ENCODE measurements at regions not wholly inside any gene's neighbourhood (a gene's known extent, or its start where the extent isn't known, plus 50 kb on each side); places are given as distances from the start of the nearest gene placed in this dataset.

DNA sequence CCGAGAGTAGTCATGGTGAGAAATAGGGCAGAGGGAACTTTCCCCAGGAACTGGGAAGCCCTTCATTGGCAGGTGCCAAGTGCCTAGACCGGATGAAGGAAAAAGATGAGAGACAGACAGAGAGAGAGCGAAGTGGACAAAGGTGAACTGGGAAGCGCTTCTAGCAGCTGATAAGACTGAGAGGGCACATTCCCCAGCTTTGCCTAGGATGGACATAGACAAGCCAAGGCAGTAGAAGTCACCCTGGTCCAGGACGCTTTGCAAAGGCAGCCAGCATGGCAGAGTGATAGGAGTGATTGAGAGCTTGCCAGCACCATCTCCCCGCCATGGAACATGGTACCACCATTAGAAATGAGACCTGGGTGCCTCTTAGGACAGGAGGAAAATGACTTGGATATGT, 372.8 kb upstream of the MGMT start:
- no peaks in the 10 kb centered on the region for H3K9me3 ChIP-seq (ENCODE audit: control insufficient read depth, insufficient read depth, low read length)
- no peaks in the 10 kb centered on the region for H3F3A ChIP-seq (ENCODE audit: control insufficient read depth, insufficient read depth)
- no peaks in the 10 kb centered on the region for H3K9me2 ChIP-seq (replicated peaks; ENCODE audit: control insufficient read depth, low read length)
- no peaks in the 10 kb centered on the region for H3K27me3 ChIP-seq (ENCODE audit: control insufficient read depth, low read length)
- no peak overlapping the region for H3K4me3 ChIP-seq (ENCODE audit: low read length)
- no peaks in the 10 kb centered on the region for H4K20me1 ChIP-seq (ENCODE audit: control insufficient read depth, insufficient read depth, low read depth, low read length)
- no peaks in the 10 kb centered on the region for H3K79me2 ChIP-seq (ENCODE audit: control insufficient read depth, low read length)
- no peaks in the 10 kb centered on the region for H3K36me3 ChIP-seq (ENCODE audit: control insufficient read depth, low read length)
- no peaks in the 10 kb centered on the region for H3K4me1 ChIP-seq (ENCODE audit: control insufficient read depth, low read length)
- no peak overlapping the region for H3K27ac ChIP-seq (ENCODE audit: low read depth, low read length)
- no peak overlapping the region for H3K4me2 ChIP-seq (ENCODE audit: low read length)
- no peak for TF ChIP-seq EZH2phosphoT487 (IDR thresholded peaks at IDR 0.05; ENCODE audit: borderline replicate concordance, low read length)
- TF ChIP-seq, protein P1, sequence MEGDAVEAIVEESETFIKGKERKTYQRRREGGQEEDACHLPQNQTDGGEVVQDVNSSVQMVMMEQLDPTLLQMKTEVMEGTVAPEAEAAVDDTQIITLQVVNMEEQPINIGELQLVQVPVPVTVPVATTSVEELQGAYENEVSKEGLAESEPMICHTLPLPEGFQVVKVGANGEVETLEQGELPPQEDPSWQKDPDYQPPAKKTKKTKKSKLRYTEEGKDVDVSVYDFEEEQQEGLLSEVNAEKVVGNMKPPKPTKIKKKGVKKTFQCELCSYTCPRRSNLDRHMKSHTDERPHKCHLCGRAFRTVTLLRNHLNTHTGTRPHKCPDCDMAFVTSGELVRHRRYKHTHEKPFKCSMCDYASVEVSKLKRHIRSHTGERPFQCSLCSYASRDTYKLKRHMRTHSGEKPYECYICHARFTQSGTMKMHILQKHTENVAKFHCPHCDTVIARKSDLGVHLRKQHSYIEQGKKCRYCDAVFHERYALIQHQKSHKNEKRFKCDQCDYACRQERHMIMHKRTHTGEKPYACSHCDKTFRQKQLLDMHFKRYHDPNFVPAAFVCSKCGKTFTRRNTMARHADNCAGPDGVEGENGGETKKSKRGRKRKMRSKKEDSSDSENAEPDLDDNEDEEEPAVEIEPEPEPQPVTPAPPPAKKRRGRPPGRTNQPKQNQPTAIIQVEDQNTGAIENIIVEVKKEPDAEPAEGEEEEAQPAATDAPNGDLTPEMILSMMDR (IDR thresholded peaks at IDR 0.05; ENCODE audit: low read depth, low read length, poor library complexity, severe bottlenecking): no peak

DNA sequence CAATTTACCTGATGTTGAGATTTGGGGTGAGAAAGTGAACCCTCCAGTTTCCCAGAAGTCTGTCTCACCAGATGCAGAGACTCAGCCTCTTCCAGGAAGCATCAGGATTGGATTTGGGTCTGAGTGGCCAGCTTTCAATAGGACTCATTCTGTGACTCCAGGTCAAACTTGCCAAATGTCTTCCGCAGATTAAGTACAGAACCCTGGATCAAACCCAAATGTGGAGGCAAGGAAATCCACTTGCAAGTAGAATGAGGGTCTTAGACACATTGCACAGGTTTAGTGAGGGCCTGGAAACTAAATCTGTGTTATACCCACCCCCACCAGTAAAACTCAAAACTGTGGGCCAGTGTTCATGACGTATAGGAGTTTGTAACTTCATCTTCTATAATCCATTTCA, 372.2 kb upstream of the MGMT start:
- Histone ChIP-seq H3K79me2 (ENCODE audit: control insufficient read depth, low read length) (no peaks in the 10 kb centered on the region), H3K4me3 (ENCODE audit: low read length) (no peak overlapping the region), H4K20me1 (ENCODE audit: control insufficient read depth, insufficient read depth, low read depth, low read length) (no peaks in the 10 kb centered on the region), H3K27ac (ENCODE audit: low read depth, low read length) (no peak overlapping the region), H3K4me2 (ENCODE audit: low read length) (no peak overlapping the region), H3K9me3 (ENCODE audit: control insufficient read depth, insufficient read depth, low read length) (no peaks in the 10 kb centered on the region), H3K27me3 (ENCODE audit: control insufficient read depth, low read length) (no peaks in the 10 kb centered on the region), H3K9me2 (replicated peaks; ENCODE audit: control insufficient read depth, low read length) (no peaks in the 10 kb centered on the region), H3F3A (ENCODE audit: control insufficient read depth, insufficient read depth) (no peaks in the 10 kb centered on the region), H3K4me1 (ENCODE audit: control insufficient read depth, low read length) (no peaks in the 10 kb centered on the region), H3K36me3 (ENCODE audit: control insufficient read depth, low read length) (no peaks in the 10 kb centered on the region)
- TF ChIP-seq, protein P1 (IDR thresholded peaks at IDR 0.05; ENCODE audit: low read depth, low read length, poor library complexity, severe bottlenecking): no peak
- no peak for TF ChIP-seq EZH2phosphoT487 (IDR thresholded peaks at IDR 0.05; ENCODE audit: borderline replicate concordance, low read length)

DNA sequence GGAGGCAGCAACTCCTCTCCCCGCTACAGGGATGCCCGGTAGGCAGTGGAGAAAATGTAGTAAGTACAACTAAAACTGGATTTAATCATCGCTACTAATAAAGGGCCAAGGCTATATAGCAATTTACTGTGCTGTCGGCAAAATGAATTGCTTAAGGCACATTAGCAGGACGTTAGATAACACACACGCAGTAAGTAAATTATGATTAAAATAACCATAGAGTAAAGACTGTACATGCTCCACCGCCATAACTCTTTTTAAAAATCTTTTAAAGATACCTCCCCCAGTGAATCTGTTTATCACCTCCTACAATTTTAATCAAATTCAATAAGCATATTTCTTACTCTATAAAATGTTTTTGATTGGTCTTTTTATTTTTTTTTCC, 371.4 kb upstream of the MGMT start:
- H3K9me3 ChIP-seq (ENCODE audit: control insufficient read depth, insufficient read depth, low read length): no peaks in the 10 kb centered on the region
- no peaks in the 10 kb centered on the region for H3K9me2 ChIP-seq (replicated peaks; ENCODE audit: control insufficient read depth, low read length)
- H3K79me2 ChIP-seq (ENCODE audit: control insufficient read depth, low read length): no peaks in the 10 kb centered on the region
- H3K27me3 ChIP-seq (ENCODE audit: control insufficient read depth, low read length): no peaks in the 10 kb centered on the region
- TF ChIP-seq EZH2phosphoT487 (IDR thresholded peaks at IDR 0.05; ENCODE audit: borderline replicate concordance, low read length): no peak
- TF ChIP-seq, protein P1 (IDR thresholded peaks at IDR 0.05; ENCODE audit: low read depth, low read length, poor library complexity, severe bottlenecking): no peak
- H3K4me1 ChIP-seq (ENCODE audit: control insufficient read depth, low read length): no peaks in the 10 kb centered on the region
- no peaks in the 10 kb centered on the region for H3K36me3 ChIP-seq (ENCODE audit: control insufficient read depth, low read length)
- H4K20me1 ChIP-seq (ENCODE audit: control insufficient read depth, insufficient read depth, low read depth, low read length): no peaks in the 10 kb centered on the region
- H3F3A ChIP-seq (ENCODE audit: control insufficient read depth, insufficient read depth): no peaks in the 10 kb centered on the region
- H3K27ac ChIP-seq (ENCODE audit: low read depth, low read length): no peak overlapping the region
- H3K4me2 ChIP-seq (ENCODE audit: low read length): no peak overlapping the region
- no peak overlapping the region for H3K4me3 ChIP-seq (ENCODE audit: low read length)

Measured in DOHH2 (cell line).